ENCODE measurements at regions not wholly inside any gene's neighbourhood (a gene's known extent, or its start where the extent isn't known, plus 50 kb on each side); places are given as distances from the start of the nearest gene placed in this dataset.

DNA sequence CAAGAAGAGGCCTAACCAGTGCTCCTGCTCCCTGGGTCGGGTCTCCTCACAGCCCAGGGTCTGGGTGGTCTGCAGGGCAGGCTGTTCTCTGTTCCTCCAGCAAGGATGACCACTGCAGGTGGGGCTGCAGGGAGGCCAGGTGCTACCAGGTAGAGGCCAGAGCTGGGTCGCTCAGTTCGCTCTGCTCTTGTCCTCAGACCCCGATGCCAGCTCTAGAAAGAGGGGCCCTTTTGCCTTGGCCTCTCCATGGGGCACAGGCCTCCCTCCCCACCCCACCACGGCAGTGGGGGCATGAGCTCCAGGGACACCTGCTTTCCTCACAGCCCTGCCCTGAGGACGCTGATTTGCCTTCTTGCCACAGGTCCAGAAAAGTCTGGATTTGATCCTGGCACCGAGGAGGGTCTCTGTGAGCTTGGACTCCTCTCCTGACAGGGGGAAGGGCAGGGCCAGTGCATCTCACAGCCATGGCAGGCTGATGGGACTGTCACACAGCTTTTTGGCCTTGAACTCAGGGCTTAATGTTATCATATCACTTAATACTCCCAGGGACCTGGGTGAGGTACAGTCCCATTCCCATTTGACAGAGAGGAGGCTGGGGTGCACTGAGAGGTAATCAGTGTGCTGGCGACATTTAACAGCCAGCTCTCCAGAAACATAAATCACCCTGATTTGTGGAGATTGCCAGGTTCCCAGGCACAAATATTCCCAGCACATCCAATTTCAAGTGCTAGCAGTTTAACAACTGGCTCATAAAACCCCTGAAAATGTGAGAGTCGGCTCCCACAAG, 273.0 kb upstream of the SFSWAP start:
- TF ChIP-seq GATA2 (IDR thresholded peaks at IDR 0.05; ENCODE audit: low read depth, low read length), result no peak; the same call in 1 of the 2 replicates
- no peak for TF ChIP-seq GATA3 (IDR thresholded peaks at IDR 0.05; ENCODE audit: low read depth, low read length)
